Karpas-422 (cell line): ENCODE measurements at regions not wholly inside any gene's neighbourhood (a gene's known extent, or its start where the extent isn't known, plus 50 kb on each side); places are given as distances from the start of the nearest gene placed in this dataset.
"Not testable (repeated sequence)": the region's sequence is repeated elsewhere in the genome, so short reads cannot be mapped to it uniquely, and the experiment has no call there.

Experiments used
- DNase-seq: peaks from one replicate; pipeline ENCODE4 v3.0.0-alpha.2; 2015
- H2AFZ ChIP-seq: fragments of 200-600 bp; sonication (generic); 2 replicates; pipeline ENCODE4 v1.6.1; 2014; ENCODE audit warnings: antibody characterized with exemption, low read length, mixed read lengths
- H3K27ac ChIP-seq: fragments of 200-600 bp; sonication (generic); 2 replicates; pipeline ENCODE4 v1.5.1; 2014; ENCODE audit warnings: mild to moderate bottlenecking, low read length, moderate library complexity
- H3K27me3 ChIP-seq: fragments of 200-600 bp; sonication (generic); 2 replicates; pipeline ENCODE4 v1.6.1; 2014; ENCODE audit warnings: low read length, mixed read lengths
- H3K36me3 ChIP-seq: fragments of 200-600 bp; sonication (generic); 2 replicates; pipeline ENCODE4 v1.6.1; 2014; ENCODE audit warnings: low read length, mixed read lengths; ENCODE audit not compliant: insufficient read depth
- H3K4me1 ChIP-seq: fragments of 200-600 bp; sonication (generic); 2 replicates; pipeline ENCODE4 v1.6.1; 2014; ENCODE audit warnings: mild to moderate bottlenecking, low read length, mixed read lengths
- H3K4me2 ChIP-seq: fragments of 200-600 bp; sonication (generic); 2 replicates; pipeline ENCODE4 v1.6.1; 2014; ENCODE audit warnings: low read length, low read depth, mild to moderate bottlenecking; ENCODE audit not compliant: poor library complexity, severe bottlenecking
- H3K4me3 ChIP-seq: fragments of 200-600 bp; sonication (generic); 2 replicates; pipeline ENCODE4 v1.5.1; 2014; ENCODE audit warnings: mild to moderate bottlenecking, antibody characterized with exemption, low read length, mixed read lengths
- H3K79me2 ChIP-seq: fragments of 200-600 bp; sonication (generic); 2 replicates; pipeline ENCODE4 v1.6.1; 2014; ENCODE audit warnings: mild to moderate bottlenecking, low read length, mixed read lengths
- H3K9ac ChIP-seq: fragments of 200-600 bp; sonication (generic); 2 replicates; pipeline ENCODE4 v1.6.0; 2014; ENCODE audit warnings: low read length
- H3K9me2 ChIP-seq: fragments of 200-600 bp; sonication (generic), shearing (Covaris generic); replicated peaks from 2 replicates; pipeline ENCODE4 v1.6.0; 2014; ENCODE audit warnings: mild to moderate bottlenecking, low read length, moderate library complexity; ENCODE audit not compliant: insufficient read depth
- H3K9me3 ChIP-seq: fragments of 300-700, 200-600 bp; sonication (generic); 2 replicates; pipeline ENCODE4 v1.6.1; 2014; ENCODE audit warnings: low read length, mixed read lengths
- H4K20me1 ChIP-seq: fragments of 200-600 bp; sonication (generic); 2 replicates; pipeline ENCODE4 v1.6.1; 2014; ENCODE audit warnings: mild to moderate bottlenecking, antibody characterized with exemption, low read length, low read depth; ENCODE audit not compliant: insufficient read depth

GRCh38 chr12:46543378-46543795 lies 170.8 kb upstream of the SLC38A2 start:
- H3K36me3 ChIP-seq, H3K27me3 ChIP-seq, H3K4me2 ChIP-seq, H3K4me1 ChIP-seq, H3K79me2 ChIP-seq, H3K9me2 ChIP-seq, H3K9me3 ChIP-seq, H3K27ac ChIP-seq, DNase-seq, H4K20me1 ChIP-seq, H3K9ac ChIP-seq, H3K4me3 ChIP-seq, H2AFZ ChIP-seq: not testable (repeated sequence)

- Histone ChIP-seq H3K4me2 (no peak overlapping the region), H3K4me1 (no peaks in the 10 kb centered on the region), H3K27me3 (no peaks in the 10 kb centered on the region), H3K4me3 (no peak overlapping the region), H2AFZ (no peak overlapping the region), H3K9me2 (no peaks in the 10 kb centered on the region), H3K9ac (no peak overlapping the region), H3K79me2 (no peaks in the 10 kb centered on the region), H3K9me3 (no peaks in the 10 kb centered on the region), H3K36me3 (no peaks in the 10 kb centered on the region), H3K27ac (no peak overlapping the region), H4K20me1 (no peaks in the 10 kb centered on the region)
- DNase-seq = no peak
These were observed 166.4 kb upstream of the SLC38A2 start for GRCh38 chr12:46538976-46539375.

- Histone ChIP-seq H3K9me2 (no peaks in the 10 kb centered on the region), H3K79me2 (no peaks in the 10 kb centered on the region), H3K4me2 (no peak overlapping the region), H4K20me1 (no peaks in the 10 kb centered on the region), H3K9ac (no peak overlapping the region), H3K27me3 (no peaks in the 10 kb centered on the region), H2AFZ (no peak overlapping the region), H3K27ac (no peak overlapping the region), H3K4me3 (no peak overlapping the region), H3K36me3 (no peaks in the 10 kb centered on the region), H3K4me1 (no peaks in the 10 kb centered on the region), H3K9me3 (no peaks in the 10 kb centered on the region)
- DNase-seq = no peak
These were observed 164.9 kb upstream of the SLC38A2 start for GRCh38 chr12:46537387-46537955.

GRCh38 chr12:46536316-46536715 lies 163.7 kb upstream of the SLC38A2 start:
- not testable (repeated sequence) for H3K27ac ChIP-seq, DNase-seq, H3K27me3 ChIP-seq, H3K4me3 ChIP-seq, H2AFZ ChIP-seq, H3K9me3 ChIP-seq, H3K79me2 ChIP-seq, H3K9me2 ChIP-seq, H4K20me1 ChIP-seq, H3K4me1 ChIP-seq, H3K36me3 ChIP-seq, H3K9ac ChIP-seq, H3K4me2 ChIP-seq

- H3K27ac ChIP-seq = no peak overlapping the region
- no peak overlapping the region for H3K4me2 ChIP-seq
- H3K79me2 ChIP-seq = no peaks in the 10 kb centered on the region
- no peak overlapping the region for H3K4me3 ChIP-seq
- no peak overlapping the region for H2AFZ ChIP-seq
- H3K9me2 ChIP-seq = no peaks in the 10 kb centered on the region
- no peaks in the 10 kb centered on the region for H3K27me3 ChIP-seq
- no peak overlapping the region for H3K9ac ChIP-seq
- no peaks in the 10 kb centered on the region for H3K9me3 ChIP-seq
- no peaks in the 10 kb centered on the region for H4K20me1 ChIP-seq
- no peaks in the 10 kb centered on the region for H3K36me3 ChIP-seq
- DNase-seq = no peak
- no peaks in the 10 kb centered on the region for H3K4me1 ChIP-seq
These were observed 163.3 kb upstream of the SLC38A2 start for GRCh38 chr12:46535907-46536306.

- DNase-seq = no peak
- Histone ChIP-seq H3K9ac (no peak overlapping the region), H4K20me1 (no peaks in the 10 kb centered on the region), H3K27ac (no peak overlapping the region), H3K4me3 (no peak overlapping the region), H3K79me2 (no peaks in the 10 kb centered on the region), H3K9me2 (no peaks in the 10 kb centered on the region), H3K9me3 (no peaks in the 10 kb centered on the region), H3K4me1 (no peaks in the 10 kb centered on the region), H3K4me2 (no peak overlapping the region), H3K27me3 (no peaks in the 10 kb centered on the region), H2AFZ (no peak overlapping the region), H3K36me3 (no peaks in the 10 kb centered on the region)
These were observed 162.8 kb upstream of the SLC38A2 start for GRCh38 chr12:46535376-46535775.

- Histone ChIP-seq H3K79me2 (no peaks in the 10 kb centered on the region), H3K9ac (no peak overlapping the region), H3K27ac (no peak overlapping the region), H3K9me2 (no peaks in the 10 kb centered on the region), H3K4me2 (no peak overlapping the region), H4K20me1 (no peaks in the 10 kb centered on the region), H3K27me3 (no peaks in the 10 kb centered on the region), H3K4me1 (no peaks in the 10 kb centered on the region), H3K4me3 (no peak overlapping the region), H2AFZ (no peak overlapping the region), H3K36me3 (no peaks in the 10 kb centered on the region), H3K9me3 (no peaks in the 10 kb centered on the region)
- DNase-seq = no peak
These were observed 161.8 kb upstream of the SLC38A2 start for GRCh38 chr12:46534327-46534840.

- H3K4me1 ChIP-seq = no peaks in the 10 kb centered on the region
- no peak overlapping the region for H3K4me2 ChIP-seq
- H2AFZ ChIP-seq = no peak overlapping the region
These were observed 161.2 kb upstream of the SLC38A2 start for GRCh38 chr12:46533723-46534122.

GRCh38 chr12:46531804-46532203 lies 159.2 kb upstream of the SLC38A2 start:
- H3K27me3 ChIP-seq = no peaks in the 10 kb centered on the region
- DNase-seq = no peak
- no peak overlapping the region for H2AFZ ChIP-seq
- no peaks in the 10 kb centered on the region for H3K79me2 ChIP-seq
- H3K9me3 ChIP-seq = no peaks in the 10 kb centered on the region
- H3K4me1 ChIP-seq = no peaks in the 10 kb centered on the region
- H3K4me2 ChIP-seq = no peak overlapping the region
- no peak overlapping the region for H3K27ac ChIP-seq
- H3K4me3 ChIP-seq = no peak overlapping the region
- no peaks in the 10 kb centered on the region for H3K9me2 ChIP-seq
- no peaks in the 10 kb centered on the region for H3K36me3 ChIP-seq
- no peak overlapping the region for H3K9ac ChIP-seq
- H4K20me1 ChIP-seq = no peaks in the 10 kb centered on the region

More at GRCh38 chr12:46533723-46534122, 161.2 kb upstream of the SLC38A2 start:
- Histone ChIP-seq H3K27ac (no peak overlapping the region), H3K4me3 (no peak overlapping the region), H3K79me2 (no peaks in the 10 kb centered on the region), H3K27me3 (no peaks in the 10 kb centered on the region), H3K9ac (no peak overlapping the region), H3K36me3 (no peaks in the 10 kb centered on the region), H3K9me3 (no peaks in the 10 kb centered on the region), H3K9me2 (no peaks in the 10 kb centered on the region), H4K20me1 (no peaks in the 10 kb centered on the region)
- no peak for DNase-seq
